ENCODE measurements at regions not wholly inside any gene's neighbourhood (a gene's known extent, or its start where the extent isn't known, plus 50 kb on each side); places are given as distances from the start of the nearest gene placed in this dataset.
A peak's percentile ranks its signal among the peaks of the same experiment; 100 is the strongest.

GRCh38 chr1:57835620-57836019 lies 411.8 kb upstream of the DAB1 start:
- in situ Hi-C loops (cut with HindIII; ENCODE audit: low sequenced_read_pairs) = no loop called here
- DNase-seq (ENCODE audit: low read depth) = no peak
- H3K4me3 ChIP-seq (ENCODE audit: low read depth, low read length) = no peak overlapping the region
- no peak for TF ChIP-seq CTCF (IDR thresholded peaks at IDR 0.05; ENCODE audit: low read depth, low read length, missing control alignments)

- DNase-seq (ENCODE audit: low read depth) = no peak
- in situ Hi-C loops (cut with HindIII; ENCODE audit: low sequenced_read_pairs) = no loop called here
- no peak overlapping the region for H3K4me3 ChIP-seq (ENCODE audit: low read depth, low read length)
- TF ChIP-seq CTCF (IDR thresholded peaks at IDR 0.05; ENCODE audit: low read depth, low read length, missing control alignments) = no peak
Observed at GRCh38 chr1:57833296-57833695, 409.4 kb upstream of the DAB1 start.

- no peak for TF ChIP-seq CTCF (IDR thresholded peaks at IDR 0.05; ENCODE audit: low read depth, low read length, missing control alignments)
- in situ Hi-C loops (cut with HindIII; ENCODE audit: low sequenced_read_pairs) = no loop called here
- no peak for DNase-seq (ENCODE audit: low read depth)
- no peak overlapping the region for H3K4me3 ChIP-seq (ENCODE audit: low read depth, low read length)
Observed at GRCh38 chr1:57832612-57833011, 408.8 kb upstream of the DAB1 start.

GRCh38 chr1:57831624-57832023 lies 407.8 kb upstream of the DAB1 start:
- no peak overlapping the region for H3K4me3 ChIP-seq (ENCODE audit: low read depth, low read length)
- peak; percentile 23 for DNase-seq (ENCODE audit: low read depth)
- in situ Hi-C loops (cut with HindIII; ENCODE audit: low sequenced_read_pairs) = no loop called here
- TF ChIP-seq CTCF (IDR thresholded peaks at IDR 0.05; ENCODE audit: low read depth, low read length, missing control alignments) = no peak

GRCh38 chr1:57826535-57826934 lies 402.7 kb upstream of the DAB1 start:
- DNase-seq (ENCODE audit: low read depth) = no peak
- H3K4me3 ChIP-seq (ENCODE audit: low read depth, low read length) = no peak overlapping the region
- in situ Hi-C loops (cut with HindIII; ENCODE audit: low sequenced_read_pairs) = no loop called here
- TF ChIP-seq CTCF (IDR thresholded peaks at IDR 0.05; ENCODE audit: low read depth, low read length, missing control alignments) = no peak

- H3K4me3 ChIP-seq (ENCODE audit: low read depth, low read length) = no peak overlapping the region
- no peak for TF ChIP-seq CTCF (IDR thresholded peaks at IDR 0.05; ENCODE audit: low read depth, low read length, missing control alignments)
- in situ Hi-C loops (cut with HindIII; ENCODE audit: low sequenced_read_pairs) = no loop called here
- no peak for DNase-seq (ENCODE audit: low read depth)
Observed at GRCh38 chr1:57824535-57824934, 400.7 kb upstream of the DAB1 start.

Data from astrocyte of the cerebellum (primary cell).